HEK293 (cell line): ENCODE measurements at regions not wholly inside any gene's neighbourhood (a gene's known extent, or its start where the extent isn't known, plus 50 kb on each side); places are given as distances from the start of the nearest gene placed in this dataset.
"Not testable (repeated sequence)": the region's sequence is repeated elsewhere in the genome, so short reads cannot be mapped to it uniquely, and the experiment has no call there.

Experiments
- CTCF ChIA-PET: fragments of 350-600 bp; formaldehyde crosslinking; extraction: SDS; loops from one replicate; lab custom pipeline; 2021; ENCODE audit warnings: antibody characterized with exemption; lab: Yijun Ruan, JAX
- POLR2A ChIA-PET: fragments of 300-600 bp; formaldehyde crosslinking; extraction: SDS; loops from one replicate; lab custom pipeline; 2020; ENCODE audit warnings: antibody characterized with exemption, inconsistent platforms; lab: Yijun Ruan, JAX
- H3K27ac ChIP-seq: fragments of 200-500 bp; sonication (Bioruptor generic); 2 replicates; pipeline ENCODE4 v1.5.1; 2014; ENCODE audit warnings: low read depth, low read length, control low read depth, inconsistent platforms; ENCODE audit errors: extremely low read depth
- H3K36me3 ChIP-seq, 2 experiments: fragments of 200-500 bp in 1 of 2; sonication (Bioruptor generic) in 1 of 2; 1 replicate in 1 of 2; 2 replicates in 1 of 2; pipeline ENCODE4 v1.5.1; 2014 to 2017; ENCODE audit warnings: inconsistent platforms in 2 of 2, low read length in 2 of 2; ENCODE audit not compliant: control insufficient read depth in 2 of 2, insufficient read depth in 1 of 2
- H3K4me1 ChIP-seq: fragments of 200-500 bp; sonication (Bioruptor generic); 2 replicates; pipeline ENCODE4 v1.5.1; 2014; ENCODE audit warnings: mild to moderate bottlenecking, low read length, inconsistent platforms; ENCODE audit not compliant: control insufficient read depth, insufficient read depth
- H3K4me3 ChIP-seq: 2 replicates; pipeline ENCODE4 v1.5.1; 2011; ENCODE audit warnings: low read depth, mild to moderate bottlenecking, control low read depth, low read length, moderate library complexity
- H3K9me3 ChIP-seq: fragments of 200-500 bp; sonication (Bioruptor generic); 2 replicates; pipeline ENCODE4 v1.5.1; 2014; ENCODE audit warnings: low read depth, low read length, inconsistent platforms; ENCODE audit not compliant: control insufficient read depth, insufficient read depth
- GLIS1 ChIP-seq: fragments of 450-650 bp; formaldehyde crosslinking; IDR thresholded peaks from 2 replicates; pipeline ENCODE4 v1.5.1; 2016; ENCODE audit warnings: missing biosample characterization, missing genetic modification characterization
- KLF16 ChIP-seq: fragments of 450-650 bp; formaldehyde crosslinking; IDR thresholded peaks from 2 replicates; pipeline ENCODE4 v1.5.1; 2017; ENCODE audit warnings: missing biosample characterization, missing genetic modification characterization
- KLF8 ChIP-seq: fragments of 450-650 bp; formaldehyde crosslinking; IDR thresholded peaks from 2 replicates; pipeline ENCODE4 v1.5.1; 2016; ENCODE audit warnings: missing biosample characterization, missing genetic modification characterization
- SCRT2 ChIP-seq: fragments of 450-650 bp; formaldehyde crosslinking; IDR thresholded peaks from 2 replicates; pipeline ENCODE4 v1.5.1; 2016; ENCODE audit warnings: missing biosample characterization, missing genetic modification characterization
- SP7 ChIP-seq: fragments of 450-650 bp; formaldehyde crosslinking; IDR thresholded peaks from 2 replicates; pipeline ENCODE4 v1.5.1; 2016; ENCODE audit warnings: missing biosample characterization, missing genetic modification characterization
- YY1 ChIP-seq: fragments of 450-650 bp; formaldehyde crosslinking; IDR thresholded peaks from 2 replicates; pipeline ENCODE4 v1.5.1; 2018; ENCODE audit warnings: missing biosample characterization, missing genetic modification characterization
- ZFP41 ChIP-seq: fragments of 450-650 bp; formaldehyde crosslinking; IDR thresholded peaks from 2 replicates; pipeline ENCODE4 v1.5.1; 2016; ENCODE audit warnings: missing biosample characterization, missing genetic modification characterization, borderline replicate concordance
- ZNF121 ChIP-seq: fragments of 450-650 bp; formaldehyde crosslinking; IDR thresholded peaks from 2 replicates; pipeline ENCODE4 v1.5.1; 2016; ENCODE audit warnings: missing biosample characterization, missing genetic modification characterization
- ZNF138 ChIP-seq: fragments of 450-650 bp; formaldehyde crosslinking; IDR thresholded peaks from 2 replicates; pipeline ENCODE4 v1.5.1; 2016; ENCODE audit warnings: missing biosample characterization, missing genetic modification characterization, borderline replicate concordance
- ZNF140 ChIP-seq: fragments of 450-650 bp; formaldehyde crosslinking; IDR thresholded peaks from 2 replicates; pipeline ENCODE4 v1.5.1; 2016; ENCODE audit warnings: missing biosample characterization, missing genetic modification characterization
- ZNF146 ChIP-seq: fragments of 450-650 bp; formaldehyde crosslinking; IDR thresholded peaks from 2 replicates; pipeline ENCODE4 v1.5.1; 2016; ENCODE audit warnings: missing biosample characterization, missing genetic modification characterization
- ZNF157 ChIP-seq: fragments of 450-650 bp; formaldehyde crosslinking; IDR thresholded peaks from 2 replicates; pipeline ENCODE4 v1.5.1; 2016; ENCODE audit warnings: missing biosample characterization, missing genetic modification characterization
- ZNF16 ChIP-seq: fragments of 450-650 bp; formaldehyde crosslinking; IDR thresholded peaks from 2 replicates; pipeline ENCODE4 v1.5.1; 2016; ENCODE audit warnings: low read depth, missing biosample characterization, missing genetic modification characterization
- ZNF175 ChIP-seq: fragments of 450-650 bp; formaldehyde crosslinking; IDR thresholded peaks from 2 replicates; pipeline ENCODE4 v1.5.1; 2016; ENCODE audit warnings: missing biosample characterization, missing genetic modification characterization
- ZNF214 ChIP-seq: fragments of 450-650 bp; formaldehyde crosslinking; IDR thresholded peaks from 2 replicates; pipeline ENCODE4 v1.5.1; 2017; ENCODE audit warnings: missing biosample characterization, mild to moderate bottlenecking, missing genetic modification characterization, borderline replicate concordance
- ZNF248 ChIP-seq: fragments of 450-650 bp; formaldehyde crosslinking; IDR thresholded peaks from 2 replicates; pipeline ENCODE4 v1.5.1; 2017; ENCODE audit warnings: missing biosample characterization, missing genetic modification characterization
- ZNF274 ChIP-seq, 2 experiments: fragments of 200-500 bp in 1 of 2; fragments of 450-650 bp in 1 of 2; sonication (Bioruptor generic) in 1 of 2; formaldehyde crosslinking in 1 of 2; IDR thresholded peaks; 2 replicates each; pipeline versions ENCODE4 v1.5.1 to v1.6.1; 2014 to 2016; ENCODE audit warnings: borderline replicate concordance in 1 of 2, inconsistent platforms in 1 of 2, low read length in 1 of 2, missing biosample characterization in 1 of 2, missing genetic modification characterization in 1 of 2
- ZNF48 ChIP-seq: fragments of 450-650 bp; formaldehyde crosslinking; IDR thresholded peaks from 2 replicates; pipeline ENCODE4 v1.5.1; 2016; ENCODE audit warnings: missing biosample characterization, missing genetic modification characterization
- ZNF501 ChIP-seq: fragments of 450-650 bp; formaldehyde crosslinking; IDR thresholded peaks from 2 replicates; pipeline ENCODE4 v1.5.1; 2016; ENCODE audit warnings: missing biosample characterization, missing genetic modification characterization
- ZNF514 ChIP-seq: fragments of 450-650 bp; formaldehyde crosslinking; IDR thresholded peaks from 2 replicates; pipeline ENCODE4 v1.5.1; 2016; ENCODE audit warnings: missing biosample characterization, missing genetic modification characterization
- ZNF521 ChIP-seq: fragments of 450-650 bp; formaldehyde crosslinking; IDR thresholded peaks from 2 replicates; pipeline ENCODE4 v1.5.1; 2017; ENCODE audit warnings: missing biosample characterization, mild to moderate bottlenecking, missing genetic modification characterization
- ZNF549 ChIP-seq: fragments of 450-650 bp; IDR thresholded peaks from 2 replicates; pipeline ENCODE4 v1.5.1; 2018; ENCODE audit warnings: missing biosample characterization, missing genetic modification characterization, mild to moderate bottlenecking, inconsistent platforms, moderate library complexity
- ZNF571 ChIP-seq: fragments of 450-650 bp; formaldehyde crosslinking; IDR thresholded peaks from 2 replicates; pipeline ENCODE4 v1.5.0; 2017; ENCODE audit warnings: missing biosample characterization, missing genetic modification characterization
- ZNF626 ChIP-seq: fragments of 450-650 bp; sonication (Bioruptor Pico); formaldehyde crosslinking; IDR thresholded peaks from 2 replicates; pipeline ENCODE4 v1.5.1; 2018; ENCODE audit warnings: missing biosample characterization, missing genetic modification characterization, inconsistent platforms
- ZNF670 ChIP-seq: fragments of 450-650 bp; formaldehyde crosslinking; IDR thresholded peaks from 2 replicates; pipeline ENCODE4 v1.5.1; 2016; ENCODE audit warnings: missing biosample characterization, missing genetic modification characterization, low read depth
- ZNF76 ChIP-seq: fragments of 450-650 bp; formaldehyde crosslinking; IDR thresholded peaks from 2 replicates; pipeline ENCODE4; 2016; ENCODE audit warnings: low read depth, missing biosample characterization, missing genetic modification characterization, borderline replicate concordance
- ZNF843 ChIP-seq: fragments of 450-650 bp; formaldehyde crosslinking; IDR thresholded peaks from 2 replicates; pipeline ENCODE4 v1.5.1; 2016; ENCODE audit warnings: missing biosample characterization, missing genetic modification characterization
- TF ChIP-seq, protein P1 (sequence below): IDR thresholded peaks from 2 replicates; pipeline ENCODE4 v1.6.1; 2011; ENCODE audit warnings: mild to moderate bottlenecking, low read depth, low read length, borderline replicate concordance
- TF ChIP-seq, protein P2 (sequence below): fragments of 450-650 bp; IDR thresholded peaks from 2 replicates; pipeline ENCODE4 v1.5.1; 2018; ENCODE audit warnings: missing biosample characterization, missing genetic modification characterization
- TF ChIP-seq, protein P3 (sequence below): fragments of 450-650 bp; formaldehyde crosslinking; IDR thresholded peaks from 2 replicates; pipeline ENCODE4 v1.5.1; 2016; ENCODE audit warnings: missing biosample characterization, missing genetic modification characterization

DNA sequence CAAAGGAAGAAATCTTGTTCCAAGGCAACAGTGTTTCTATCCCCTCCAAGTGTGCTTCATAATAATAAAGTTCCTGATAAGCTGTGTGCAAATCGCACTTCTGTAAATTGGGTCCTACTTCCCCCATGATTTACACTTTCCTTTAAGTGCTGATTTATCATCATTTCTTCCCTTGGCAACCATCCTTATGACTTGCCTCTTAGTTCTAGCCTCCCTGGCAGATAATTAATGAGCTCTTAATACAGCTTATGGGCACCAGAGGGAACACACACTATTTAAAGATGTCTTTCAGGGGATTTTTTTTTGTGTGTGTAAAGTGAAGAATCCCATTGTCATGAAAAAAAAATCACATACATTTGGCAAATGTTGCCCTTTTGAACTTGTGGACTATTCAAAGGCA lies 101.6 kb upstream of the MPHOSPH6 start:
- Histone ChIP-seq H3K4me1 (no peaks in the 10 kb centered on the region), H3K9me3 (no peaks in the 10 kb centered on the region), H3K36me3 (no peaks in the 10 kb centered on the region), H3K4me3 (no peak overlapping the region), H3K27ac (no peak overlapping the region)
- TF ChIP-seq ZNF175 (tag by site-specific recombination) (no peak), ZNF521 (tag by site-specific recombination) (no peak), ZNF121 (tag by site-specific recombination) (no peak), ZNF571 (tag by site-specific recombination) (no peak), ZNF157 (tag by site-specific recombination) (no peak), SP7 (tag by site-specific recombination) (no peak), YY1 (tag by site-specific recombination) (no peak), KLF16 (tag by site-specific recombination) (no peak), KLF8 (no peak), ZFP41 (tag by site-specific recombination) (no peak), ZNF16 (no peak), ZNF501 (no peak), ZNF670 (tag by site-specific recombination) (no peak)
- TF ChIP-seq, protein P1, sequence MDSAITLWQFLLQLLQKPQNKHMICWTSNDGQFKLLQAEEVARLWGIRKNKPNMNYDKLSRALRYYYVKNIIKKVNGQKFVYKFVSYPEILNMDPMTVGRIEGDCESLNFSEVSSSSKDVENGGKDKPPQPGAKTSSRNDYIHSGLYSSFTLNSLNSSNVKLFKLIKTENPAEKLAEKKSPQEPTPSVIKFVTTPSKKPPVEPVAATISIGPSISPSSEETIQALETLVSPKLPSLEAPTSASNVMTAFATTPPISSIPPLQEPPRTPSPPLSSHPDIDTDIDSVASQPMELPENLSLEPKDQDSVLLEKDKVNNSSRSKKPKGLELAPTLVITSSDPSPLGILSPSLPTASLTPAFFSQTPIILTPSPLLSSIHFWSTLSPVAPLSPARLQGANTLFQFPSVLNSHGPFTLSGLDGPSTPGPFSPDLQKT = no peak
- ChIA-PET CTCF (interaction anchor here (4.5 kb wide), 1 partner anchor 8 kb away, joined by 40 read pairs; no protein-coding TSS in a partner anchor), POLR2A (no interaction called here)

DNA sequence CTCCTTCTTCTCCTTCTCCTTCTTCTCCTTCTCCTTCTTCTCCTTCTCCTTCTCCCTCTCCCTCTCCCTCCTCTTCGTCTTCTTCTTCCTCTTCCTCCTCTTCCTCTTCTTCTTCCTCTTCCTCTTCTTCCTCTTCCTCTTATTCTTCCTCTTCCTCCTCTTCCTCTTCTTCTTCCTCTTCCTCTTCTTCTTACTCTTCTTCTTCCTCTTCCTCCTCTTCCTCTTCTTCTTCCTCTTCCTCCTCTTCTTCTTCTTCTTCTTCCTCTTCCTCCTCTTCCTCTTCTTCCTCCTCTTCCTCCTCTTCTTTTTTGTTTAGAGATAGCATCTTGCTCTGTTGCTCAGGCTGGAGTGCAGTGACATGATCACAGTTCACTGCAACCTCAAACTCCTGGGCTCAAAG lies 97.7 kb upstream of the MPHOSPH6 start:
- CTCF ChIA-PET, H3K4me1 ChIP-seq, H3K9me3 ChIP-seq, POLR2A ChIA-PET, H3K27ac ChIP-seq, H3K36me3 ChIP-seq, H3K4me3 ChIP-seq: not testable (repeated sequence)
- TF ChIP-seq, protein P2, sequence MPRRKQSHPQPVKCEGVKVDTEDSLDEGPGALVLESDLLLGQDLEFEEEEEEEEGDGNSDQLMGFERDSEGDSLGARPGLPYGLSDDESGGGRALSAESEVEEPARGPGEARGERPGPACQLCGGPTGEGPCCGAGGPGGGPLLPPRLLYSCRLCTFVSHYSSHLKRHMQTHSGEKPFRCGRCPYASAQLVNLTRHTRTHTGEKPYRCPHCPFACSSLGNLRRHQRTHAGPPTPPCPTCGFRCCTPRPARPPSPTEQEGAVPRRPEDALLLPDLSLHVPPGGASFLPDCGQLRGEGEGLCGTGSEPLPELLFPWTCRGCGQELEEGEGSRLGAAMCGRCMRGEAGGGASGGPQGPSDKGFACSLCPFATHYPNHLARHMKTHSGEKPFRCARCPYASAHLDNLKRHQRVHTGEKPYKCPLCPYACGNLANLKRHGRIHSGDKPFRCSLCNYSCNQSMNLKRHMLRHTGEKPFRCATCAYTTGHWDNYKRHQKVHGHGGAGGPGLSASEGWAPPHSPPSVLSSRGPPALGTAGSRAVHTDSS (tag by site-specific recombination) = peak; percentile 98

DNA sequence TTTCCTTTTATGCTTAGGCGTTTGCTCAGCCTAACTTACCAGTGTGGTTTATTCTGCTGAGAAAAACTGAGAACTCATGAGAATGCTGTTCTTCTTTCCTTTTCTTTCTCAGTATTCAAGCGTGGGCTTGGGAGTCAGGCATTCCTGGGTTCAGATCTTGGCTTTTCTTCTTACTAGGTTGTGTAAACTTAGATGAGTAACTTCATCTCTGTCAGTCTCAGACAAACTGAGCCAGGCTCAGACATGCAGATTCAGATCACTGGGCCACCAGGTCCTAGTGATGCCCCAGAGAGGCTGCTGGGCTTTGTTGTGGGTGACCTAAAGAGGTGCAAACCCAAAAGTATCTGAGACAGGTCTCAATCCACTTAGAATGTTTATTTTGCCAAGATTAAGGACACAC lies 95.8 kb upstream of the MPHOSPH6 start:
- Histone ChIP-seq H3K4me3 (no peak overlapping the region), H3K36me3 (no peaks in the 10 kb centered on the region), H3K27ac (no peak overlapping the region), H3K4me1 (no peaks in the 10 kb centered on the region), H3K9me3 (no peaks in the 10 kb centered on the region)
- POLR2A ChIA-PET = no interaction called here
- CTCF ChIA-PET = interaction anchor here (0.7 kb wide), 1 partner anchor 52 kb away, joined by 3 read pairs; no protein-coding TSS in a partner anchor
- TF ChIP-seq, protein P3, sequence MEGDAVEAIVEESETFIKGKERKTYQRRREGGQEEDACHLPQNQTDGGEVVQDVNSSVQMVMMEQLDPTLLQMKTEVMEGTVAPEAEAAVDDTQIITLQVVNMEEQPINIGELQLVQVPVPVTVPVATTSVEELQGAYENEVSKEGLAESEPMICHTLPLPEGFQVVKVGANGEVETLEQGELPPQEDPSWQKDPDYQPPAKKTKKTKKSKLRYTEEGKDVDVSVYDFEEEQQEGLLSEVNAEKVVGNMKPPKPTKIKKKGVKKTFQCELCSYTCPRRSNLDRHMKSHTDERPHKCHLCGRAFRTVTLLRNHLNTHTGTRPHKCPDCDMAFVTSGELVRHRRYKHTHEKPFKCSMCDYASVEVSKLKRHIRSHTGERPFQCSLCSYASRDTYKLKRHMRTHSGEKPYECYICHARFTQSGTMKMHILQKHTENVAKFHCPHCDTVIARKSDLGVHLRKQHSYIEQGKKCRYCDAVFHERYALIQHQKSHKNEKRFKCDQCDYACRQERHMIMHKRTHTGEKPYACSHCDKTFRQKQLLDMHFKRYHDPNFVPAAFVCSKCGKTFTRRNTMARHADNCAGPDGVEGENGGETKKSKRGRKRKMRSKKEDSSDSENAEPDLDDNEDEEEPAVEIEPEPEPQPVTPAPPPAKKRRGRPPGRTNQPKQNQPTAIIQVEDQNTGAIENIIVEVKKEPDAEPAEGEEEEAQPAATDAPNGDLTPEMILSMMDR (tag by site-specific recombination) = no peak
- TF ChIP-seq ZNF146 (tag by site-specific recombination) (no peak), ZNF76 (tag by site-specific recombination) (no peak), SCRT2 (tag by site-specific recombination) (no peak), ZNF274 (IDR thresholded peaks at IDR 0.05; ENCODE audit: low read length) (no peak), ZNF274 (tag by site-specific recombination; IDR thresholded peaks at IDR 0.05; ENCODE audit: borderline replicate concordance) (no peak), ZNF843 (no peak), ZNF248 (tag by site-specific recombination) (no peak), ZNF214 (tag by site-specific recombination) (no peak), ZNF514 (tag by site-specific recombination) (no peak), ZNF140 (no peak), ZNF501 (no peak), ZNF549 (no peak), ZNF626 (tag by site-specific recombination) (no peak), ZNF48 (tag by site-specific recombination) (no peak), GLIS1 (tag by site-specific recombination) (no peak), ZNF138 (tag by site-specific recombination) (no peak)
